ENCODE measurements at regions not wholly inside any gene's neighbourhood (a gene's known extent, or its start where the extent isn't known, plus 50 kb on each side); places are given as distances from the start of the nearest gene placed in this dataset.
A peak's percentile ranks its signal among the peaks of the same experiment; 100 is the strongest.

- DNase-seq (ENCODE audit: low read depth): no peak
These were observed 130.9 kb downstream of the PAX1 start for GRCh38 chr20:21836346-21836745.

GRCh38 chr20:21835042-21835441, 129.6 kb downstream of the PAX1 start:
- no peak for DNase-seq (ENCODE audit: low read depth)

- no peak for DNase-seq (ENCODE audit: low read depth)
These were observed 127.2 kb downstream of the PAX1 start for GRCh38 chr20:21832442-21833385.

GRCh38 chr20:21826976-21827375, 121.5 kb downstream of the PAX1 start:
- DNase-seq (ENCODE audit: low read depth): no peak

- no peak for DNase-seq (ENCODE audit: low read depth)
These were observed 115.9 kb downstream of the PAX1 start for GRCh38 chr20:21821358-21821757.

- no peak for DNase-seq (ENCODE audit: low read depth)
These were observed 115.2 kb downstream of the PAX1 start for GRCh38 chr20:21820688-21821087.

GRCh38 chr20:21820045-21820444, 114.6 kb downstream of the PAX1 start:
- no peak for DNase-seq (ENCODE audit: low read depth)

- DNase-seq (ENCODE audit: low read depth): no peak
These were observed 106.9 kb downstream of the PAX1 start for GRCh38 chr20:21812379-21812778.

- no peak for DNase-seq (ENCODE audit: low read depth)
These were observed 104.6 kb downstream of the PAX1 start for GRCh38 chr20:21809961-21810523.

GRCh38 chr20:21808863-21809664, 103.6 kb downstream of the PAX1 start:
- peak; percentile 7 for DNase-seq (ENCODE audit: low read depth)

GRCh38 chr20:21808139-21808538, 102.7 kb downstream of the PAX1 start:
- no peak for DNase-seq (ENCODE audit: low read depth)

- DNase-seq (ENCODE audit: low read depth): no peak
These were observed 99.3 kb downstream of the PAX1 start for GRCh38 chr20:21804802-21805201.

- DNase-seq (ENCODE audit: low read depth): no peak
These were observed 95.7 kb downstream of the PAX1 start for GRCh38 chr20:21801193-21801592.

GRCh38 chr20:21798384-21798783, 92.9 kb downstream of the PAX1 start:
- no peak for DNase-seq (ENCODE audit: low read depth)

- no peak for DNase-seq (ENCODE audit: low read depth)
These were observed 90.6 kb downstream of the PAX1 start for GRCh38 chr20:21796059-21796458.

- no peak for DNase-seq (ENCODE audit: low read depth)
These were observed 82.6 kb downstream of the PAX1 start for GRCh38 chr20:21788082-21788481.

GRCh38 chr20:21781446-21782075, 76.1 kb downstream of the PAX1 start:
- DNase-seq (ENCODE audit: low read depth): no peak

GRCh38 chr20:21780528-21780927, 75.1 kb downstream of the PAX1 start:
- DNase-seq (ENCODE audit: low read depth): no peak
